ENCODE measurements at regions not wholly inside any gene's neighbourhood (a gene's known extent, or its start where the extent isn't known, plus 50 kb on each side); places are given as distances from the start of the nearest gene placed in this dataset.

GRCh38 chr13:111919849-111920248 lies 147.1 kb upstream of the SOX1 start:
- no peak overlapping the region for H2AK5ac ChIP-seq (ENCODE audit: low read depth, low read length)
- TF ChIP-seq SP4 (IDR thresholded peaks at IDR 0.05; ENCODE audit: low read length) (no peak), CEBPB (IDR thresholded peaks at IDR 0.05; ENCODE audit: low read depth, low read length) (peak; percentile 48; the same call in 1 of the 2 replicates)
- H4K5ac ChIP-seq (ENCODE audit: insufficient read length, low read depth, low read length), result no peak overlapping the region
- no peak overlapping the region for H2BK120ac ChIP-seq (replicated peaks; ENCODE audit: low read depth, low read length)
- H3K4me2 ChIP-seq (ENCODE audit: insufficient read depth in 1 of 2, low read depth in 2 of 2, low read length in 2 of 2), result no peak overlapping the region
- H3K36me3 ChIP-seq (ENCODE audit: control insufficient read depth in 2 of 4, insufficient read depth in 4 of 4, low read length in 3 of 4), result no peaks in the 10 kb centered on the region
- no peaks in the 10 kb centered on the region for H4K20me1 ChIP-seq (replicated peaks in 1 of 2; ENCODE audit: control insufficient read depth in 1 of 2, insufficient read depth in 2 of 2, low read length in 2 of 2)
- no peak overlapping the region for H3K14ac ChIP-seq (ENCODE audit: insufficient read length)
- no peaks in the 10 kb centered on the region for H3K23me2 ChIP-seq (ENCODE audit: low read depth, low read length)
- H3K56ac ChIP-seq (replicated peaks; ENCODE audit: insufficient read length, low read depth, low read length), result no peak overlapping the region
- no peak overlapping the region for H2BK5ac ChIP-seq (ENCODE audit: low read depth, low read length)
- H4K8ac ChIP-seq (ENCODE audit: extremely low read depth, insufficient read depth, low read length), result peak overlapping the region; percentile 23; the same call in 1 of the 2 replicates
- H3K79me1 ChIP-seq (ENCODE audit: low read depth, low read length), result no peaks in the 10 kb centered on the region
- H2BK12ac ChIP-seq (ENCODE audit: low read depth, low read length), result no peak overlapping the region
- ChIA-PET CTCF (ENCODE audit: partially characterized antibody) (interaction anchor here (1.3 kb wide), 1 partner anchor 13 kb away, joined by 3 read pairs; no protein-coding TSS in a partner anchor), POLR2A (ENCODE audit: partially characterized antibody) (no interaction called here)
- H2BK15ac ChIP-seq (ENCODE audit: low read length), result no peak overlapping the region
- no peak overlapping the region for H3K18ac ChIP-seq (ENCODE audit: extremely low read depth, low read length)
- FAIRE-seq, result no peak
- H3K79me2 ChIP-seq (ENCODE audit: control insufficient read depth in 1 of 2, insufficient read depth in 2 of 2, low read length in 2 of 2), result no peaks in the 10 kb centered on the region
- peaks cover 0 to 6% (median 2%) of the 10 kb centered on the region in 4 experiments; a peak in 3 of 7 replicates for H3K4me1 ChIP-seq (replicated peaks in 1 of 4; ENCODE audit: control insufficient read depth in 3 of 4, insufficient read depth in 4 of 4, low read length in 3 of 4)
- DNase-seq (ENCODE audit: low read depth in 1 of 2, low spot score in 2 of 2), result no peak
- H3K23ac ChIP-seq (ENCODE audit: insufficient read length), result no peak overlapping the region
- no peak overlapping the region for H3K4ac ChIP-seq (replicated peaks; ENCODE audit: insufficient read length, low read depth, low read length)
- no peak overlapping the region for H3K27ac ChIP-seq (ENCODE audit: low read depth, low read length)
- H3K4me3 ChIP-seq (ENCODE audit: extremely low read depth in 1 of 4, insufficient read depth in 2 of 4, low read depth in 3 of 4, low read length in 4 of 4), result no peak overlapping the region
- H2AFZ ChIP-seq (ENCODE audit: low read length), result no peak overlapping the region
- no peaks in the 10 kb centered on the region for H3K27me3 ChIP-seq (replicated peaks in 1 of 4; ENCODE audit: control insufficient read depth in 3 of 4, extremely low read depth in 1 of 4, insufficient read depth in 3 of 4, low read length in 3 of 4)
- no peak overlapping the region for H2BK20ac ChIP-seq (ENCODE audit: low read length)
- H3K9ac ChIP-seq (replicated peaks in 1 of 4; ENCODE audit: extremely low read depth in 1 of 4, low read depth in 3 of 4, low read length in 3 of 4), result no peak overlapping the region
- no peak overlapping the region for H4K91ac ChIP-seq (replicated peaks; ENCODE audit: insufficient read length, low read length)
- H3K9me3 ChIP-seq (ENCODE audit: insufficient read depth in 2 of 2, low read depth in 1 of 2, low read length in 1 of 2), result no peaks in the 10 kb centered on the region
- 87% methylated on average over 13 of the region's 13 CpGs; no CpG with 5 or more reads in 1 of the 2 experiments for WGBS, 2 experiments (ENCODE audit: extremely low coverage in 1 of 2, insufficient coverage in 1 of 2, insufficient read length in 1 of 2, insufficient replicate concordance in 2 of 2, low coverage in 1 of 2, low lambda C conversion rate in 2 of 2, missing lambda C conversion rate in 1 of 2)
